Endometrial microvascular endothelial cells (primary cell): ENCODE measurements at regions not wholly inside any gene's neighbourhood (a gene's known extent, or its start where the extent isn't known, plus 50 kb on each side); places are given as distances from the start of the nearest gene placed in this dataset.
"Not testable (repeated sequence)": the region's sequence is repeated elsewhere in the genome, so short reads cannot be mapped to it uniquely, and the experiment has no call there.

Experiments
- in situ Hi-C: cut with HindIII; loops from 2 replicates; pipeline ENCODE4 v1.10.0; 2017; ENCODE audit warnings: low sequenced_read_pairs, low pct_unique_long_range_greater_than_20kb; ENCODE audit errors: inconsistent ontology term

- in situ Hi-C loops = no loop called here
Observed at GRCh38 chr14:28348797-28349196, 417.8 kb upstream of the FOXG1 start.

- in situ Hi-C loops = no loop called here
Observed at GRCh38 chr14:28356819-28357218, 409.8 kb upstream of the FOXG1 start.

GRCh38 chr14:28361486-28361885, 405.1 kb upstream of the FOXG1 start:
- in situ Hi-C loops = no loop called here

GRCh38 chr14:28365510-28365909, 401.1 kb upstream of the FOXG1 start:
- in situ Hi-C loops = no loop called here

- in situ Hi-C loops = no loop called here
Observed at GRCh38 chr14:28373721-28374120, 392.9 kb upstream of the FOXG1 start.

- in situ Hi-C loops = no loop called here
Observed at GRCh38 chr14:28375295-28375694, 391.3 kb upstream of the FOXG1 start.

GRCh38 chr14:28381656-28382055, 384.9 kb upstream of the FOXG1 start:
- in situ Hi-C loops = no loop called here

- in situ Hi-C loops = no loop called here
Observed at GRCh38 chr14:28382444-28383190, 384.0 kb upstream of the FOXG1 start.

GRCh38 chr14:28398506-28398905, 368.1 kb upstream of the FOXG1 start:
- in situ Hi-C loops = no loop called here

GRCh38 chr14:28401705-28402104, 364.9 kb upstream of the FOXG1 start:
- in situ Hi-C loops = not testable (repeated sequence)

- in situ Hi-C loops = no loop called here
Observed at GRCh38 chr14:28406196-28406595, 360.4 kb upstream of the FOXG1 start.

GRCh38 chr14:28407031-28407825, 359.4 kb upstream of the FOXG1 start:
- in situ Hi-C loops = no loop called here

GRCh38 chr14:28407996-28408395, 358.6 kb upstream of the FOXG1 start:
- in situ Hi-C loops = no loop called here

- in situ Hi-C loops = no loop called here
Observed at GRCh38 chr14:28412077-28412476, 354.5 kb upstream of the FOXG1 start.

GRCh38 chr14:28426960-28427359, 339.6 kb upstream of the FOXG1 start:
- in situ Hi-C loops = no loop called here

- in situ Hi-C loops = no loop called here
Observed at GRCh38 chr14:28436821-28437220, 329.8 kb upstream of the FOXG1 start.

GRCh38 chr14:28461389-28461788, 305.2 kb upstream of the FOXG1 start:
- in situ Hi-C loops = no loop called here

GRCh38 chr14:28467611-28468010, 299.0 kb upstream of the FOXG1 start:
- in situ Hi-C loops = no loop called here

GRCh38 chr14:28468191-28469151, 298.1 kb upstream of the FOXG1 start:
- in situ Hi-C loops = no loop called here
